Esophagus muscularis mucosa (tissue), 3 donors: ENCODE measurements at regions not wholly inside any gene's neighbourhood (a gene's known extent, or its start where the extent isn't known, plus 50 kb on each side); places are given as distances from the start of the nearest gene placed in this dataset.

Source experiments
- POLR2A ChIP-seq: fragments of 450-650 bp; IDR thresholded peaks from one replicate; pipeline ENCODE4 v1.6.1; 2017; ENCODE audit warnings: antibody characterized with exemption, moderate library complexity, mild to moderate bottlenecking, low read depth
- TF ChIP-seq, protein P1 (sequence below), 3 experiments: fragments of 200-600 bp in 2 of 3; fragments of 450-650 bp in 1 of 3; sonication (generic) in 2 of 3; IDR thresholded peaks; one replicate each; pipeline ENCODE4 v1.5.1; 2017 to 2019; ENCODE audit warnings: antibody characterized with exemption in 3 of 3, mild to moderate bottlenecking in 2 of 3, moderate library complexity in 1 of 3

DNA sequence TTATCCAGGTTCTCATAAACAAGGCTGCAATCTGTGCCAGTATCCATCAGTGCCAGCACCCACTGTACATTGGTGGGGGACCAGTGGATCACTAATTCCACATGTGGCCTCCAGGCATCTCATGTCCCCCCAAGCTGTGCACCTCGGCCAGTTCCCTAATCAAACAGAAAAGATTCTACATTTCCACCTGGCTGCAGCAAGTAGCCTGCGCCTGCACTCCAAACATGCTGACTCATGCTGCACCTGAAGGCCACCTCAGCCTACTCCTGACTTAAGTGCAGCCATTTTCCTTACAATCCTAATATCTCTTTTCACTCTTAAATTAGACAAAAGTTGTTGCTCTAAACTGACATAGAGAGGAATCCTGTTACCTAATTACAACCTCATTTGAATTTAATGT is 729.4 kb upstream of the MIR17HG start:
- TF ChIP-seq, protein P1, sequence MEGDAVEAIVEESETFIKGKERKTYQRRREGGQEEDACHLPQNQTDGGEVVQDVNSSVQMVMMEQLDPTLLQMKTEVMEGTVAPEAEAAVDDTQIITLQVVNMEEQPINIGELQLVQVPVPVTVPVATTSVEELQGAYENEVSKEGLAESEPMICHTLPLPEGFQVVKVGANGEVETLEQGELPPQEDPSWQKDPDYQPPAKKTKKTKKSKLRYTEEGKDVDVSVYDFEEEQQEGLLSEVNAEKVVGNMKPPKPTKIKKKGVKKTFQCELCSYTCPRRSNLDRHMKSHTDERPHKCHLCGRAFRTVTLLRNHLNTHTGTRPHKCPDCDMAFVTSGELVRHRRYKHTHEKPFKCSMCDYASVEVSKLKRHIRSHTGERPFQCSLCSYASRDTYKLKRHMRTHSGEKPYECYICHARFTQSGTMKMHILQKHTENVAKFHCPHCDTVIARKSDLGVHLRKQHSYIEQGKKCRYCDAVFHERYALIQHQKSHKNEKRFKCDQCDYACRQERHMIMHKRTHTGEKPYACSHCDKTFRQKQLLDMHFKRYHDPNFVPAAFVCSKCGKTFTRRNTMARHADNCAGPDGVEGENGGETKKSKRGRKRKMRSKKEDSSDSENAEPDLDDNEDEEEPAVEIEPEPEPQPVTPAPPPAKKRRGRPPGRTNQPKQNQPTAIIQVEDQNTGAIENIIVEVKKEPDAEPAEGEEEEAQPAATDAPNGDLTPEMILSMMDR (IDR thresholded peaks at IDR 0.05) = no peak
- no peak for TF ChIP-seq POLR2A
